ENCODE measurements at regions not wholly inside any gene's neighbourhood (a gene's known extent, or its start where the extent isn't known, plus 50 kb on each side); places are given as distances from the start of the nearest gene placed in this dataset.

DNA sequence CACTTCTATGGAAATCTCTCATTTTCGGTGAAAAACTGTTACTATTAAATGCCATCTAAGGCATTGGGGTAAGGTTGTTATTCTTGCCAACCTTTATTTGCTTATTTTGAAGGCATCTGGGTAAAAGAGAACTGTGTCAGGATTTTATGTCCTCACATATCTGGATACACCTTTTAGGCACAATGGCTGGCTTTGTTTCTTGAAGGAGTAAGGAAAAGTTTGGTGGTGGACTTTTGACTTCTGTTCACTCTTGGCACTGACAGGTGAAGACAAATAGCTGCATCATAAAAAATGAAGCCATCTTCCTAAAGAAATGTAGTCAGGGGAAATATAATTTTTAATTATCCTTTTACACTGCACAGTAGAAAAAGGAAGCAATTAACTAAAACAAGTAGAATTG lies 310.0 kb downstream of the CNTN3 start:
- Histone ChIP-seq H3K23ac (ENCODE audit: low read length) (no peak overlapping the region), H2AFZ (ENCODE audit: insufficient read depth, low read length, poor library complexity) (no peak overlapping the region), H3K79me2 (ENCODE audit: control insufficient read depth, insufficient read depth, low read length, poor library complexity) (no peaks in the 10 kb centered on the region), H3K4ac (ENCODE audit: low read depth, low read length) (no peak overlapping the region), H3K27ac (ENCODE audit: low read depth, low read length) (no peak overlapping the region), H3K4me3 (ENCODE audit: low read depth, low read length) (no peak overlapping the region), H3K9ac (ENCODE audit: low read length) (no peak overlapping the region), H4K8ac (ENCODE audit: low read depth, low read length) (no peak overlapping the region), H2BK5ac (ENCODE audit: low read depth, low read length, poor library complexity) (no peak overlapping the region), H3K9me3 (ENCODE audit: insufficient read depth, low read depth, low read length) (no peaks in the 10 kb centered on the region), H2BK12ac (ENCODE audit: low read length) (no peak overlapping the region), H2AK5ac (ENCODE audit: low read length) (no peak overlapping the region), H2BK120ac (ENCODE audit: insufficient read depth, low read length, poor library complexity) (no peak overlapping the region), H3K14ac (ENCODE audit: low read length) (no peak overlapping the region), H3K36me3 (ENCODE audit: control insufficient read depth in 1 of 2, insufficient read depth in 2 of 2, low read length in 2 of 2) (no peaks in the 10 kb centered on the region), H3K4me1 (ENCODE audit: control insufficient read depth in 1 of 2, insufficient read depth in 2 of 2, low read length in 2 of 2) (no peaks in the 10 kb centered on the region), H3K79me1 (ENCODE audit: low read length) (no peaks in the 10 kb centered on the region), H3K4me2 (ENCODE audit: low read length) (no peak overlapping the region), H4K12ac (ENCODE audit: low read depth, low read length) (no peak overlapping the region), H3K27me3 (ENCODE audit: insufficient read depth, low read length) (no peaks in the 10 kb centered on the region), H4K91ac (ENCODE audit: low read depth, low read length) (no peak overlapping the region), H3K18ac (ENCODE audit: low read length) (no peak overlapping the region)
- WGBS (ENCODE audit: extremely low coverage, insufficient coverage, insufficient read length), result no CpG with 5 or more reads among the region's 1 CpG
- no peak for DNase-seq

DNA sequence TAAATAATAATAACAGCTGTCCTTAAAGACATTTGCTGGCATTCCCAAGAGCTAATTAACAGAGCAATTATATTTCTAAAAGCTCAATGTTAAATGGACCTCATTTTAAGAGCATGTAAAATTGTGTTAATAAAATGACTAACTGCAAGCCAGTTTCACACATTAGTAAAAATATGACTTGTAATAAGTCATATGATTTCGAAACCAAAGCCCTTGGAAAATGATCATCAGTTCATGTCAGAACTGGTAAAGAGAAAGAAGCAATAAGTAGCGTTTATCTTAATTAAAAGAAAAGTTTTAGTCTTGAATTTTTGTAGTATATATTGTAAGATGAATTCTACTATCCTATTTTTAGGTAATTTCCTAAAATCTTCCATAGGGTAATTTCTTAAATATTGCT lies 310.7 kb downstream of the CNTN3 start:
- H2AFZ ChIP-seq (ENCODE audit: insufficient read depth, low read length, poor library complexity), result no peak overlapping the region
- no peak overlapping the region for H2AK5ac ChIP-seq (ENCODE audit: low read length)
- H2BK12ac ChIP-seq (ENCODE audit: low read length), result no peak overlapping the region
- DNase-seq, result no peak
- H3K36me3 ChIP-seq (ENCODE audit: control insufficient read depth in 1 of 2, insufficient read depth in 2 of 2, low read length in 2 of 2), result no peaks in the 10 kb centered on the region
- H3K27me3 ChIP-seq (ENCODE audit: insufficient read depth, low read length), result no peaks in the 10 kb centered on the region
- no peak overlapping the region for H2BK120ac ChIP-seq (ENCODE audit: insufficient read depth, low read length, poor library complexity)
- H3K14ac ChIP-seq (ENCODE audit: low read length), result no peak overlapping the region
- no peak overlapping the region for H4K91ac ChIP-seq (ENCODE audit: low read depth, low read length)
- no peak overlapping the region for H3K27ac ChIP-seq (ENCODE audit: low read depth, low read length)
- H3K9ac ChIP-seq (ENCODE audit: low read length), result no peak overlapping the region
- no peaks in the 10 kb centered on the region for H3K79me2 ChIP-seq (ENCODE audit: control insufficient read depth, insufficient read depth, low read length, poor library complexity)
- H3K4me3 ChIP-seq (ENCODE audit: low read depth, low read length), result no peak overlapping the region
- no peaks in the 10 kb centered on the region for H3K9me3 ChIP-seq (ENCODE audit: insufficient read depth, low read depth, low read length)
- no peak overlapping the region for H3K4ac ChIP-seq (ENCODE audit: low read depth, low read length)
- WGBS (ENCODE audit: extremely low coverage, insufficient coverage, insufficient read length), result no CpG with 5 or more reads among the region's 2 CpGs
- H4K8ac ChIP-seq (ENCODE audit: low read depth, low read length), result no peak overlapping the region
- H3K23ac ChIP-seq (ENCODE audit: low read length), result no peak overlapping the region
- H4K12ac ChIP-seq (ENCODE audit: low read depth, low read length), result no peak overlapping the region
- H3K18ac ChIP-seq (ENCODE audit: low read length), result no peak overlapping the region
- H3K79me1 ChIP-seq (ENCODE audit: low read length), result no peaks in the 10 kb centered on the region
- H2BK5ac ChIP-seq (ENCODE audit: low read depth, low read length, poor library complexity), result no peak overlapping the region
- no peaks in the 10 kb centered on the region for H3K4me1 ChIP-seq (ENCODE audit: control insufficient read depth in 1 of 2, insufficient read depth in 2 of 2, low read length in 2 of 2)
- no peak overlapping the region for H3K4me2 ChIP-seq (ENCODE audit: low read length)

DNA sequence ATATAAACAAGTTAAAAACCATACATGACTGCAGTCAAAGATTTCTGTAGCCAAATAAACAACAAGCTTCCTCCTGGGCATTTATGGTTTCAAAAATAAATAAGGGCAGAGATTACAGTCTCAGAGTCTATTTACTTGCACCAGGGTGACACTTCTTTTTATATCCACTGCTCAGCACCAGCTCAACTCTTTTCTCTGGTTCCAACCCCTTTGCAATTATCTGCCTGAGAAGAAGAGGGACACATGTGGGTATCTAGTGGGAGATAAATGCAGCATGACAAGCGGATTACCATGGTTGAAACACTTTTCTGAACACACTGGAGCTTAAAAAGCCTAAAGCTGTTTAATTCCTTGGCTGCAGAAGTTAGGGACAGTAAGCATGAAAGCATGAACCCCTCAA lies 311.5 kb downstream of the CNTN3 start:
- Histone ChIP-seq H2BK5ac (ENCODE audit: low read depth, low read length, poor library complexity) (no peak overlapping the region), H3K18ac (ENCODE audit: low read length) (no peak overlapping the region), H3K27ac (ENCODE audit: low read depth, low read length) (no peak overlapping the region), H3K9me3 (ENCODE audit: insufficient read depth, low read depth, low read length) (no peaks in the 10 kb centered on the region), H2BK12ac (ENCODE audit: low read length) (no peak overlapping the region), H3K23ac (ENCODE audit: low read length) (no peak overlapping the region), H3K36me3 (ENCODE audit: control insufficient read depth in 1 of 2, insufficient read depth in 2 of 2, low read length in 2 of 2) (no peaks in the 10 kb centered on the region), H3K4me3 (ENCODE audit: low read depth, low read length) (no peak overlapping the region), H4K12ac (ENCODE audit: low read depth, low read length) (no peak overlapping the region), H2AFZ (ENCODE audit: insufficient read depth, low read length, poor library complexity) (no peak overlapping the region), H3K27me3 (ENCODE audit: insufficient read depth, low read length) (no peaks in the 10 kb centered on the region), H2BK120ac (ENCODE audit: insufficient read depth, low read length, poor library complexity) (no peak overlapping the region), H3K4me2 (ENCODE audit: low read length) (no peak overlapping the region), H3K79me1 (ENCODE audit: low read length) (no peaks in the 10 kb centered on the region), H3K4ac (ENCODE audit: low read depth, low read length) (no peak overlapping the region), H4K91ac (ENCODE audit: low read depth, low read length) (no peak overlapping the region), H4K8ac (ENCODE audit: low read depth, low read length) (no peak overlapping the region), H2AK5ac (ENCODE audit: low read length) (no peak overlapping the region), H3K9ac (ENCODE audit: low read length) (no peak overlapping the region), H3K79me2 (ENCODE audit: control insufficient read depth, insufficient read depth, low read length, poor library complexity) (no peaks in the 10 kb centered on the region), H3K4me1 (ENCODE audit: control insufficient read depth in 1 of 2, insufficient read depth in 2 of 2, low read length in 2 of 2) (no peaks in the 10 kb centered on the region), H3K14ac (ENCODE audit: low read length) (no peak overlapping the region)
- WGBS (ENCODE audit: extremely low coverage, insufficient coverage, insufficient read length), result no CpG with 5 or more reads among the region's 1 CpG
- DNase-seq, result no peak

DNA sequence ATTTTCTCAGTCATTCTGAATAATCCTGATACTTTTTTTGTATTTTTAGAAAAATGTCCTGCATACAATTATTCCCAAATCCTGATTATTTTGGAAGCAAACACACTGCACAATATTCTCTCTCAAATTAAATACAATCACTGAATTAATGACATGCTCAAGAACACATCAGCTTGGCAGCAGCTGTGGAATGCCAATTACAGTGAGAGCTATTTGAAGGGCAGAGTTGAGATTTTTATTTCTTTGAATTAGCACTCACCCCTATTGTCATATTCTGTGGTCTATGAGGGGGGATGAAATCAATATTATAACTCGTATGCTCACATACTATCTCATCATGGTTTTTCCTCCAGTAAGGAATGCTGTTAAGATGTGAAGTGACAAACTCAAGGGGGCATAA lies 312.2 kb downstream of the CNTN3 start:
- H4K8ac ChIP-seq (ENCODE audit: low read depth, low read length), result no peak overlapping the region
- H3K79me2 ChIP-seq (ENCODE audit: control insufficient read depth, insufficient read depth, low read length, poor library complexity), result no peaks in the 10 kb centered on the region
- H3K14ac ChIP-seq (ENCODE audit: low read length), result no peak overlapping the region
- no peak overlapping the region for H2AK5ac ChIP-seq (ENCODE audit: low read length)
- no peak overlapping the region for H3K4me2 ChIP-seq (ENCODE audit: low read length)
- no peak overlapping the region for H3K23ac ChIP-seq (ENCODE audit: low read length)
- no peak overlapping the region for H4K12ac ChIP-seq (ENCODE audit: low read depth, low read length)
- no peak overlapping the region for H3K4ac ChIP-seq (ENCODE audit: low read depth, low read length)
- WGBS (ENCODE audit: extremely low coverage, insufficient coverage, insufficient read length), result no CpG with 5 or more reads among the region's 1 CpG
- no peak overlapping the region for H2AFZ ChIP-seq (ENCODE audit: insufficient read depth, low read length, poor library complexity)
- H3K36me3 ChIP-seq (ENCODE audit: control insufficient read depth in 1 of 2, insufficient read depth in 2 of 2, low read length in 2 of 2), result no peaks in the 10 kb centered on the region
- H3K4me3 ChIP-seq (ENCODE audit: low read depth, low read length), result no peak overlapping the region
- no peak for DNase-seq
- H3K79me1 ChIP-seq (ENCODE audit: low read length), result no peaks in the 10 kb centered on the region
- H2BK5ac ChIP-seq (ENCODE audit: low read depth, low read length, poor library complexity), result no peak overlapping the region
- H4K91ac ChIP-seq (ENCODE audit: low read depth, low read length), result no peak overlapping the region
- H2BK120ac ChIP-seq (ENCODE audit: insufficient read depth, low read length, poor library complexity), result no peak overlapping the region
- H3K9ac ChIP-seq (ENCODE audit: low read length), result no peak overlapping the region
- no peak overlapping the region for H3K18ac ChIP-seq (ENCODE audit: low read length)
- H3K9me3 ChIP-seq (ENCODE audit: insufficient read depth, low read depth, low read length), result no peaks in the 10 kb centered on the region
- no peak overlapping the region for H2BK12ac ChIP-seq (ENCODE audit: low read length)
- H3K27me3 ChIP-seq (ENCODE audit: insufficient read depth, low read length), result no peaks in the 10 kb centered on the region
- no peak overlapping the region for H3K27ac ChIP-seq (ENCODE audit: low read depth, low read length)
- H3K4me1 ChIP-seq (ENCODE audit: control insufficient read depth in 1 of 2, insufficient read depth in 2 of 2, low read length in 2 of 2), result no peaks in the 10 kb centered on the region

DNA sequence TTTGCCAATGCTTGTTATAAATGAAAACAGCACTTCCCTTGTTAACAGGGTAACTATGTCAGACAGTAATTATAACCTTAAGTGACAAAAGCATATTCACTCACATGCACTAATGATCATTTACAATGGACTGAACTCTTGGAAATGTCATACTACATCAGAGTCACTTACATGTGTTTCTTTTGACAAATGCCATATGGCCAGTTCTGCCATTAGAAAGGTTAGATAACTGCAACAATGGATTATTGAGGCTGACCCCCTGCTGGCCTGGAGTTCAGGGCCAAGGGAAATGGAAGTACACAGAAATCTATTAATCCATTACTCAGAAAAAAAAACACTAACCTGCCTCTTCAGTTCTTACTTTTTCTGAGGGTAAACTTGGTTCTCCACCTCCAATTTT lies 313.4 kb downstream of the CNTN3 start:
- Histone ChIP-seq H3K79me2 (ENCODE audit: control insufficient read depth, insufficient read depth, low read length, poor library complexity) (no peaks in the 10 kb centered on the region), H3K4me2 (ENCODE audit: low read length) (no peak overlapping the region), H2BK5ac (ENCODE audit: low read depth, low read length, poor library complexity) (no peak overlapping the region), H3K79me1 (ENCODE audit: low read length) (no peaks in the 10 kb centered on the region), H4K91ac (ENCODE audit: low read depth, low read length) (no peak overlapping the region), H3K27me3 (ENCODE audit: insufficient read depth, low read length) (no peaks in the 10 kb centered on the region), H3K27ac (ENCODE audit: low read depth, low read length) (no peak overlapping the region), H3K23ac (ENCODE audit: low read length) (no peak overlapping the region), H3K9me3 (ENCODE audit: insufficient read depth, low read depth, low read length) (no peaks in the 10 kb centered on the region), H4K12ac (ENCODE audit: low read depth, low read length) (no peak overlapping the region), H4K8ac (ENCODE audit: low read depth, low read length) (no peak overlapping the region), H2BK120ac (ENCODE audit: insufficient read depth, low read length, poor library complexity) (no peak overlapping the region), H3K36me3 (ENCODE audit: control insufficient read depth in 1 of 2, insufficient read depth in 2 of 2, low read length in 2 of 2) (no peaks in the 10 kb centered on the region), H2BK12ac (ENCODE audit: low read length) (no peak overlapping the region), H3K4me1 (ENCODE audit: control insufficient read depth in 1 of 2, insufficient read depth in 2 of 2, low read length in 2 of 2) (no peaks in the 10 kb centered on the region), H3K9ac (ENCODE audit: low read length) (no peak overlapping the region), H3K18ac (ENCODE audit: low read length) (no peak overlapping the region), H3K4ac (ENCODE audit: low read depth, low read length) (no peak overlapping the region), H3K4me3 (ENCODE audit: low read depth, low read length) (no peak overlapping the region), H3K14ac (ENCODE audit: low read length) (no peak overlapping the region), H2AFZ (ENCODE audit: insufficient read depth, low read length, poor library complexity) (no peak overlapping the region), H2AK5ac (ENCODE audit: low read length) (no peak overlapping the region)
- no peak for DNase-seq

All from trophoblast cell (in vitro differentiated cells and primary cell).